NCI-H1930 (cell line): ENCODE measurements at regions not wholly inside any gene's neighbourhood (a gene's known extent, or its start where the extent isn't known, plus 50 kb on each side); places are given as distances from the start of the nearest gene placed in this dataset.
A peak's percentile ranks its signal among the peaks of the same experiment; 100 is the strongest.
"Not testable (repeated sequence)": the region's sequence is repeated elsewhere in the genome, so short reads cannot be mapped to it uniquely, and the experiment has no call there.

Experiments
- DNase-seq, 2 experiments: peaks; one replicate each; lab custom pipeline; 2025; lab: John Stamatoyannopoulos, UW

GRCh38 chr20:52008874-52009273, 182.7 kb downstream of the ZFP64 start:
- DNase-seq = no peak

GRCh38 chr20:52004715-52005114, 186.9 kb downstream of the ZFP64 start:
- no peak for DNase-seq

- peak; percentile 71 to 73 for DNase-seq
These were observed 187.6 kb downstream of the ZFP64 start for GRCh38 chr20:52004018-52004417.

- DNase-seq = peak; percentile 42 to 63
These were observed 188.2 kb downstream of the ZFP64 start for GRCh38 chr20:52003415-52003814.

- peak; percentile 50 to 75 for DNase-seq
These were observed 189.4 kb downstream of the ZFP64 start for GRCh38 chr20:52001999-52002666.

- DNase-seq = not testable (repeated sequence)
These were observed 194.2 kb downstream of the ZFP64 start for GRCh38 chr20:51997281-51997936.

- no peak for DNase-seq
These were observed 193.2 kb upstream of the SALL4 start for GRCh38 chr20:51995551-51995951.

- DNase-seq = no peak
These were observed 192.6 kb upstream of the SALL4 start for GRCh38 chr20:51994751-51995417.

GRCh38 chr20:51987812-51988211, 185.5 kb upstream of the SALL4 start:
- DNase-seq = no peak

GRCh38 chr20:51985013-51985415, 182.7 kb upstream of the SALL4 start:
- DNase-seq = no peak

GRCh38 chr20:51980277-51980676, 178.0 kb upstream of the SALL4 start:
- no peak for DNase-seq

GRCh38 chr20:51979226-51979625, 176.9 kb upstream of the SALL4 start:
- DNase-seq = no peak

- no peak for DNase-seq
These were observed 175.8 kb upstream of the SALL4 start for GRCh38 chr20:51978070-51978501.

GRCh38 chr20:51972056-51972455, 169.7 kb upstream of the SALL4 start:
- no peak for DNase-seq

- DNase-seq = no peak
These were observed 168.5 kb upstream of the SALL4 start for GRCh38 chr20:51970858-51971257.

GRCh38 chr20:51969191-51969590, 166.9 kb upstream of the SALL4 start:
- no peak for DNase-seq

GRCh38 chr20:51968151-51968550, 165.8 kb upstream of the SALL4 start:
- no peak for DNase-seq

GRCh38 chr20:51966296-51966971, 164.1 kb upstream of the SALL4 start:
- DNase-seq = peak in 1 of 2 experiments; percentile 60

GRCh38 chr20:51961964-51962761, 159.8 kb upstream of the SALL4 start:
- peak; percentile 72 to 88 for DNase-seq

- peak; percentile 23 to 43 for DNase-seq
These were observed 157.8 kb upstream of the SALL4 start for GRCh38 chr20:51960047-51960675.

- no peak for DNase-seq
These were observed 156.8 kb upstream of the SALL4 start for GRCh38 chr20:51959066-51959542.
